ENCODE measurements at regions not wholly inside any gene's neighbourhood (a gene's known extent, or its start where the extent isn't known, plus 50 kb on each side); places are given as distances from the start of the nearest gene placed in this dataset.

DNA sequence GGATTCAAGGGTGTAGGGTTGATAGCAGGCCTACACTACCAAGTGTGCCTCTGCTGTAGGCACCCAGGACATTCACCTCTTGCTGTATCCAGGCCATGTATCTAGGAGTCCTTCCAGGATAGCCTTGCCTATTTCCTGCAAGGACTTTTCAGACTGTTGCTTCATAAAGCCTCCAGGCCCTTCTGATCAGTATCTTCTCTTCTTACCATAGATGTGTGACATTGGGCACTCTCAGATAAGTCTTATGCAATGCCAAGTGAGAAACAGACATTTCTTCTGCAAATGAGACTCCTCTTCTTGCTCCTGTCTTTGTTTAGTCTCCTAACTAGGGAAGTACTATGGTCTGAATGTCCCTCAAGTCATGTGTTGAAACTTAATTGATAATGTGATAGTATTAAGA, 386.8 kb downstream of the ANKRD50 start:
- TF ChIP-seq, protein P1, sequence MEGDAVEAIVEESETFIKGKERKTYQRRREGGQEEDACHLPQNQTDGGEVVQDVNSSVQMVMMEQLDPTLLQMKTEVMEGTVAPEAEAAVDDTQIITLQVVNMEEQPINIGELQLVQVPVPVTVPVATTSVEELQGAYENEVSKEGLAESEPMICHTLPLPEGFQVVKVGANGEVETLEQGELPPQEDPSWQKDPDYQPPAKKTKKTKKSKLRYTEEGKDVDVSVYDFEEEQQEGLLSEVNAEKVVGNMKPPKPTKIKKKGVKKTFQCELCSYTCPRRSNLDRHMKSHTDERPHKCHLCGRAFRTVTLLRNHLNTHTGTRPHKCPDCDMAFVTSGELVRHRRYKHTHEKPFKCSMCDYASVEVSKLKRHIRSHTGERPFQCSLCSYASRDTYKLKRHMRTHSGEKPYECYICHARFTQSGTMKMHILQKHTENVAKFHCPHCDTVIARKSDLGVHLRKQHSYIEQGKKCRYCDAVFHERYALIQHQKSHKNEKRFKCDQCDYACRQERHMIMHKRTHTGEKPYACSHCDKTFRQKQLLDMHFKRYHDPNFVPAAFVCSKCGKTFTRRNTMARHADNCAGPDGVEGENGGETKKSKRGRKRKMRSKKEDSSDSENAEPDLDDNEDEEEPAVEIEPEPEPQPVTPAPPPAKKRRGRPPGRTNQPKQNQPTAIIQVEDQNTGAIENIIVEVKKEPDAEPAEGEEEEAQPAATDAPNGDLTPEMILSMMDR (IDR thresholded peaks at IDR 0.05), result no peak
- H3K9me3 Mint-ChIP-seq, result no peaks in the 10 kb centered on the region
- Histone ChIP-seq H3K36me3 (ENCODE audit: control insufficient read depth, insufficient read depth, low read length) (no peaks in the 10 kb centered on the region), H3K4me1 (ENCODE audit: control insufficient read depth, insufficient read depth, low read length) (no peaks in the 10 kb centered on the region), H3K27ac (ENCODE audit: low read length) (no peak overlapping the region), H3K27me3 (ENCODE audit: control insufficient read depth, insufficient read depth, low read length) (no peaks in the 10 kb centered on the region), H3K9me3 (ENCODE audit: control insufficient read depth, insufficient read depth, low read length) (no peaks in the 10 kb centered on the region), H3K4me3 (ENCODE audit: low read length) (no peak overlapping the region)
- intact Hi-C loops (cut with micrococcal nuclease), result loop anchor here (10.0 kb wide), 1 partner anchor 1571 kb away; no protein-coding TSS in a partner anchor
- no peak overlapping the region for H3K27ac Mint-ChIP-seq
- no peaks in the 10 kb centered on the region for H3K36me3 Mint-ChIP-seq
- DNase-seq, result no peak
- no peaks in the 10 kb centered on the region for H3K4me1 Mint-ChIP-seq
- H3K4me3 Mint-ChIP-seq, result no peak overlapping the region
- no peak for ATAC-seq
- peaks cover 0 to 6% of the 10 kb centered on the region in 2 donors for H3K27me3 Mint-ChIP-seq (ENCODE audit: low read depth in 2 of 2)

GRCh38 chr4:124329134-124329533, 383.4 kb downstream of the ANKRD50 start:
- no peak overlapping the region for H3K4me3 ChIP-seq (ENCODE audit: low read length)
- TF ChIP-seq, protein P1 (IDR thresholded peaks at IDR 0.05), result no peak
- Mint-ChIP-seq H3K36me3 (no peaks in the 10 kb centered on the region), H3K27me3 (ENCODE audit: low read depth in 2 of 2) (no peaks in the 10 kb centered on the region), H3K27ac (no peak overlapping the region), H3K4me3 (no peak overlapping the region), H3K4me1 (no peaks in the 10 kb centered on the region), H3K9me3 (no peaks in the 10 kb centered on the region)
- DNase-seq (no peak), ATAC-seq (no peak)
- H3K36me3 ChIP-seq (ENCODE audit: control insufficient read depth, insufficient read depth, low read length), result no peaks in the 10 kb centered on the region
- H3K9me3 ChIP-seq (ENCODE audit: control insufficient read depth, insufficient read depth, low read length), result no peaks in the 10 kb centered on the region
- intact Hi-C loops (cut with micrococcal nuclease), result loop anchor here (10.0 kb wide), 1 partner anchor 1574 kb away; no protein-coding TSS in a partner anchor
- no peak overlapping the region for H3K27ac ChIP-seq (ENCODE audit: low read length)
- no peaks in the 10 kb centered on the region for H3K27me3 ChIP-seq (ENCODE audit: control insufficient read depth, insufficient read depth, low read length)
- H3K4me1 ChIP-seq (ENCODE audit: control insufficient read depth, insufficient read depth, low read length), result no peaks in the 10 kb centered on the region

GRCh38 chr4:124330045-124330444, 382.5 kb downstream of the ANKRD50 start:
- Histone ChIP-seq H3K27me3 (ENCODE audit: control insufficient read depth, insufficient read depth, low read length) (no peaks in the 10 kb centered on the region), H3K36me3 (ENCODE audit: control insufficient read depth, insufficient read depth, low read length) (no peaks in the 10 kb centered on the region), H3K9me3 (ENCODE audit: control insufficient read depth, insufficient read depth, low read length) (no peaks in the 10 kb centered on the region), H3K4me1 (ENCODE audit: control insufficient read depth, insufficient read depth, low read length) (no peaks in the 10 kb centered on the region), H3K4me3 (ENCODE audit: low read length) (no peak overlapping the region), H3K27ac (ENCODE audit: low read length) (no peak overlapping the region)
- no peaks in the 10 kb centered on the region for H3K9me3 Mint-ChIP-seq
- no peaks in the 10 kb centered on the region for H3K4me1 Mint-ChIP-seq
- H3K4me3 Mint-ChIP-seq, result no peak overlapping the region
- no peak for ATAC-seq
- H3K27ac Mint-ChIP-seq, result no peak overlapping the region
- no peaks in the 10 kb centered on the region for H3K36me3 Mint-ChIP-seq
- TF ChIP-seq, protein P1 (IDR thresholded peaks at IDR 0.05), result no peak
- DNase-seq, result no peak
- intact Hi-C loops (cut with micrococcal nuclease), result loop anchor here (5.0 kb wide), 1 partner anchor 952 kb away; no protein-coding TSS in a partner anchor
- no peaks in the 10 kb centered on the region for H3K27me3 Mint-ChIP-seq (ENCODE audit: low read depth in 2 of 2)
- 57% methylated on average over 3 of the region's 3 CpGs for WGBS (ENCODE audit: insufficient coverage)

GRCh38 chr4:124331781-124332180, 380.8 kb downstream of the ANKRD50 start:
- Histone ChIP-seq H3K36me3 (ENCODE audit: control insufficient read depth, insufficient read depth, low read length) (no peaks in the 10 kb centered on the region), H3K9me3 (ENCODE audit: control insufficient read depth, insufficient read depth, low read length) (no peaks in the 10 kb centered on the region), H3K27me3 (ENCODE audit: control insufficient read depth, insufficient read depth, low read length) (no peaks in the 10 kb centered on the region), H3K27ac (ENCODE audit: low read length) (no peak overlapping the region), H3K4me1 (ENCODE audit: control insufficient read depth, insufficient read depth, low read length) (no peaks in the 10 kb centered on the region), H3K4me3 (ENCODE audit: low read length) (no peak overlapping the region)
- no peak overlapping the region for H3K27ac Mint-ChIP-seq
- no peaks in the 10 kb centered on the region for H3K36me3 Mint-ChIP-seq
- no peak for DNase-seq
- H3K9me3 Mint-ChIP-seq, result no peaks in the 10 kb centered on the region
- no peak overlapping the region for H3K4me3 Mint-ChIP-seq
- no peaks in the 10 kb centered on the region for H3K27me3 Mint-ChIP-seq (ENCODE audit: low read depth in 2 of 2)
- TF ChIP-seq, protein P1 (IDR thresholded peaks at IDR 0.05), result no peak
- no peak for ATAC-seq
- intact Hi-C loops (cut with micrococcal nuclease), result loop anchor here (5.0 kb wide), 1 partner anchor 951 kb away; no protein-coding TSS in a partner anchor
- H3K4me1 Mint-ChIP-seq, result no peaks in the 10 kb centered on the region
- WGBS (ENCODE audit: insufficient coverage), result 100% methylated on average over 1 of the region's 1 CpG
